Progenitor cell of endocrine pancreas (in vitro differentiated cells): ENCODE measurements at regions not wholly inside any gene's neighbourhood (a gene's known extent, or its start where the extent isn't known, plus 50 kb on each side); places are given as distances from the start of the nearest gene placed in this dataset.
"Not testable (repeated sequence)": the region's sequence is repeated elsewhere in the genome, so short reads cannot be mapped to it uniquely, and the experiment has no call there.

Experiments used
- DNase-seq: peaks from one replicate; pipeline ENCODE4 v3.0.0; 2021; ENCODE audit warnings: low spot score; ENCODE audit not compliant: unreplicated experiment
- H3K27ac Mint-ChIP-seq: 2 replicates; pipeline ENCODE4 v1.8.0; 2021; ENCODE audit warnings: mild to moderate bottlenecking, moderate library complexity, mixed read lengths
- H3K27me3 Mint-ChIP-seq: 2 replicates; pipeline ENCODE4 v1.8.0; 2021; ENCODE audit warnings: mixed read lengths
- H3K36me3 Mint-ChIP-seq: 2 replicates; pipeline ENCODE4 v1.8.0; 2022; ENCODE audit warnings: mixed read lengths; ENCODE audit not compliant: insufficient read depth
- H3K4me1 Mint-ChIP-seq: 2 replicates; pipeline ENCODE4 v1.8.0; 2021; ENCODE audit warnings: low read depth, mixed read lengths
- H3K4me3 Mint-ChIP-seq: 2 replicates; pipeline ENCODE4 v1.8.0; 2021; ENCODE audit warnings: low read depth, mild to moderate bottlenecking, moderate library complexity, mixed read lengths
- H3K9me3 Mint-ChIP-seq: 2 replicates; pipeline ENCODE4 v1.8.0; 2021; ENCODE audit warnings: low read depth, mixed read lengths
- TF ChIP-seq, protein P1 (sequence below): fragments of 200-600 bp; sonication (generic); IDR thresholded peaks from one replicate; pipeline ENCODE4 v1.5.0; 2021; ENCODE audit warnings: antibody characterized with exemption, mild to moderate bottlenecking; ENCODE audit not compliant: unreplicated experiment

DNA sequence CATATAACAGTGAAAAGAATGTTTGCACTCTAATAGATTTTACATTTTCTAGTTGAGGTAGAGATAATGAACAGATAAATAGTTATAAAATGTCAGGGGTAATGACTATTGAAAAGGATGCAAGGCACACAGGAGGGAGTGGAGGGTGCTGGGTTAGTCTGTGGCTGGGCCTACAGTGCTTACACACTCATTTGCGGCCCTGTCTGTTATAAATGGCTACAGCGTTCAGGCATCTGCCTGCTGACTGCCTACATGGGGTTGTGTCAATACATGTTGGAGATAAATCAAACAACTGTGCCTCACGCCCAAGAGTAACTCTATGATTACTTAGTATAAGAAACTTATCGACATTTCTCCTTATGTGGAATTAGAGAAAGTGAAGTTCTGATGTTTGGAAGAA is 313.3 kb downstream of the ACTR3B start:
- no peak for DNase-seq
- H3K4me1 Mint-ChIP-seq: peaks cover 4% of the 10 kb centered on the region
- no peaks in the 10 kb centered on the region for H3K27me3 Mint-ChIP-seq
- H3K27ac Mint-ChIP-seq: no peak overlapping the region
- TF ChIP-seq, protein P1, sequence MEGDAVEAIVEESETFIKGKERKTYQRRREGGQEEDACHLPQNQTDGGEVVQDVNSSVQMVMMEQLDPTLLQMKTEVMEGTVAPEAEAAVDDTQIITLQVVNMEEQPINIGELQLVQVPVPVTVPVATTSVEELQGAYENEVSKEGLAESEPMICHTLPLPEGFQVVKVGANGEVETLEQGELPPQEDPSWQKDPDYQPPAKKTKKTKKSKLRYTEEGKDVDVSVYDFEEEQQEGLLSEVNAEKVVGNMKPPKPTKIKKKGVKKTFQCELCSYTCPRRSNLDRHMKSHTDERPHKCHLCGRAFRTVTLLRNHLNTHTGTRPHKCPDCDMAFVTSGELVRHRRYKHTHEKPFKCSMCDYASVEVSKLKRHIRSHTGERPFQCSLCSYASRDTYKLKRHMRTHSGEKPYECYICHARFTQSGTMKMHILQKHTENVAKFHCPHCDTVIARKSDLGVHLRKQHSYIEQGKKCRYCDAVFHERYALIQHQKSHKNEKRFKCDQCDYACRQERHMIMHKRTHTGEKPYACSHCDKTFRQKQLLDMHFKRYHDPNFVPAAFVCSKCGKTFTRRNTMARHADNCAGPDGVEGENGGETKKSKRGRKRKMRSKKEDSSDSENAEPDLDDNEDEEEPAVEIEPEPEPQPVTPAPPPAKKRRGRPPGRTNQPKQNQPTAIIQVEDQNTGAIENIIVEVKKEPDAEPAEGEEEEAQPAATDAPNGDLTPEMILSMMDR: no peak
- no peak overlapping the region for H3K4me3 Mint-ChIP-seq
- no peaks in the 10 kb centered on the region for H3K36me3 Mint-ChIP-seq
- H3K9me3 Mint-ChIP-seq: no peaks in the 10 kb centered on the region

DNA sequence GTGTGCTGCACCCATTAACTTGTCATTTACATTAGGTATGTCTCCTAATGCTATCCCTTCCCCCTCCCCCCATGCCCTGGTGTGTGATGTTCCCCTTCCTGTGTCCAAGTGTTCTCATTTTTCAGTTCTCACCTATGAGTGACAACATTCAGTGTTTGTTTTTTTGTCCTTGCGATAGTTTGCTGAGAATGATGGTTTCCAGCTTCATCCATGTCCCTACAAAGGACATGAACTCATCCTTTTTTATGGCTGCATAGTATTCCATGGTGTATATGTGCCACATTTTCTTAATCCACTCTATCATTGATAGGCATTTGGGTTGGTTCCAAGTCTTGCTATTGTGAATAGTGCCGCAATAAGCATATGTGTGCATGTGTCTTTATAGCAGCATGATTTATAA is 316.7 kb downstream of the ACTR3B start:
- H3K36me3 Mint-ChIP-seq, H3K27me3 Mint-ChIP-seq, H3K9me3 Mint-ChIP-seq, DNase-seq, H3K4me3 Mint-ChIP-seq, H3K4me1 Mint-ChIP-seq, H3K27ac Mint-ChIP-seq: not testable (repeated sequence)

DNA sequence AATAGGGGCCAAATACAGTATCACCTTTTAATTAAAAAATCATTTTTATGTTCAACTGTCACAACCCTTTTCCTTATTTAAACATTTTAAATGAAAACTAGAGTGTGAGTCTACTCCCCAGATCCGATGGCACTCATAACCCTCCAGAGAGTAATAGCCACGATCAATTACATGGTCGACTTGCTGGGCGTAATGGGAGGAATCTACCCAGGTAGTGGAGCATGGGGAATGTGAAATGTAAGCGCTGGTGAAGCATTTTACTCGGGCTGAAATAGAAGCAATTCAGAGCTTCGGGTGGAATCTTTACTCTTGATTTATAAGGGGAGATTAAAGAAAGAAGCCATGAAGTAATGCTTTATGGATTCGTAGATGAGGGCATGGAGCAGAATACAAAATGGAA is 321.9 kb downstream of the ACTR3B start:
- H3K4me1 Mint-ChIP-seq: no peaks in the 10 kb centered on the region
- TF ChIP-seq, protein P1: no peak
- no peak for DNase-seq
- H3K27ac Mint-ChIP-seq: no peak overlapping the region
- no peaks in the 10 kb centered on the region for H3K27me3 Mint-ChIP-seq
- no peaks in the 10 kb centered on the region for H3K9me3 Mint-ChIP-seq
- H3K36me3 Mint-ChIP-seq: no peaks in the 10 kb centered on the region
- H3K4me3 Mint-ChIP-seq: no peak overlapping the region

DNA sequence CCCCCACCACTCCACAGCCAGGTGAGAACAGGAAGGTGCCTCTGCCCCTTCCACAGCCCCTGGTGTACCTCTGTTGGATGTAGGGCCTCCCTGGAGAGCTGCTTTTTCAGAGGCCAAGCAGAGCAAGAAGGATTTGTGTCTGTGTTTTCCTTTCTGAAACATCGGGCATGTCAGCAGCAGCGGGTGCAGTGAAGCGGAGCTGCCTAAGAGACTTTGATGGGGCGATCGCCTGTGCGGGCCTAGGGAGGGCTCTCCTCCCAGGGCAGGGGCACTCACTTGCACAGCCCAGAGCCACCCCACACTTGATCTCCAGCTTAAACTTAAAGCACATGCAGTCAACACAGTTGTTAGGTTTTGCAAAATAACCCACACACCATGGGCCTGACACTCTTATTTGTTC is 324.7 kb downstream of the ACTR3B start:
- no peaks in the 10 kb centered on the region for H3K27me3 Mint-ChIP-seq
- H3K4me1 Mint-ChIP-seq: no peaks in the 10 kb centered on the region
- H3K4me3 Mint-ChIP-seq: no peak overlapping the region
- H3K27ac Mint-ChIP-seq: no peak overlapping the region
- H3K36me3 Mint-ChIP-seq: no peaks in the 10 kb centered on the region
- TF ChIP-seq, protein P1: no peak
- H3K9me3 Mint-ChIP-seq: no peaks in the 10 kb centered on the region
- no peak for DNase-seq

DNA sequence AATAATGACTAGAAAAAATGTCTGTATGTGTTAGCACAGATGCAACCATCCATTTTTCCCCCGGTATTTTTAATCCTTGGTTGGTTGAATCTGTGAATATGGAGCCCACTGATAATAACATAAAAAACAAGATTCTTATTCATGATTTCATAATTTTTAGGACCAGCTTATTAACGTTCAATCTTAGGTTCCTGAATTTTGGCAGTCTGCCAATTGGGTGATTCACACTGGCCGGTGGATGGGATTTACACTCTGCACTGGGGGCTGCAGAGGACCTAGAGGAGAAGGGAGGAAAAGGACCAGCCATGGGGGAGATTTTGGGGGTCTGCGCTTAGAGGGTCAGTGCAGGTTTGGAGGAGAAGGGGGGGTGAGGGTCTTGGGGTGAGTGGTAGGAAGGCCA is 327.9 kb downstream of the ACTR3B start:
- H3K4me3 Mint-ChIP-seq: no peak overlapping the region
- no peaks in the 10 kb centered on the region for H3K4me1 Mint-ChIP-seq
- DNase-seq: no peak
- no peaks in the 10 kb centered on the region for H3K9me3 Mint-ChIP-seq
- no peak overlapping the region for H3K27ac Mint-ChIP-seq
- TF ChIP-seq, protein P1: no peak
- no peaks in the 10 kb centered on the region for H3K27me3 Mint-ChIP-seq
- H3K36me3 Mint-ChIP-seq: no peaks in the 10 kb centered on the region

DNA sequence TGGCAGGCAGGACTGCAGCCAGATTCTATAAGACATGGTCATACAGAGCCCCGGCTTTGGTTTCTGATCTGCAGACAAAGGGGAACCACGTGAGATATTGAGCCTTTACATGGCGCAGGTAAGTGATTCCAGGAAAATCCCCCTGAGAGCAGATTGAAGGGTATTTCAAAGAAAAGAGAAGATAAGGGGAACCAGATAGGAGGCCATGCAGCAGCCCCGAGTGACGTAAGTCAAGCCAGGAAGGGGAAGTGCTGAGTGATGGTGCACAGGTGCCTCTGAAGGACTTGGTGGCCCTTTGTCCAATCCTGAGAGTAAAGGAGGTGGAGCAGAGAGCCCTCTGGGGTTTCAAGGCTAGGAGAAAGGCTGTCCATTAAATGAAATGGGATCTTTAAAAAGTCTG is 329.0 kb downstream of the ACTR3B start:
- H3K36me3 Mint-ChIP-seq: no peaks in the 10 kb centered on the region
- no peak for DNase-seq
- no peak overlapping the region for H3K27ac Mint-ChIP-seq
- no peaks in the 10 kb centered on the region for H3K4me1 Mint-ChIP-seq
- TF ChIP-seq, protein P1: no peak
- H3K9me3 Mint-ChIP-seq: no peaks in the 10 kb centered on the region
- no peak overlapping the region for H3K4me3 Mint-ChIP-seq
- no peaks in the 10 kb centered on the region for H3K27me3 Mint-ChIP-seq
